NOMO-1 treated with DMSO at 0.1 percent for 48 hours (cell line): ENCODE measurements at regions not wholly inside any gene's neighbourhood (a gene's known extent, or its start where the extent isn't known, plus 50 kb on each side); places are given as distances from the start of the nearest gene placed in this dataset.
"Not testable (repeated sequence)": the region's sequence is repeated elsewhere in the genome, so short reads cannot be mapped to it uniquely, and the experiment has no call there.

Source experiments
- DNase-seq: peaks from one replicate; lab custom pipeline; 2025; ENCODE audit not compliant: unreplicated experiment; lab: John Stamatoyannopoulos, UW

DNA sequence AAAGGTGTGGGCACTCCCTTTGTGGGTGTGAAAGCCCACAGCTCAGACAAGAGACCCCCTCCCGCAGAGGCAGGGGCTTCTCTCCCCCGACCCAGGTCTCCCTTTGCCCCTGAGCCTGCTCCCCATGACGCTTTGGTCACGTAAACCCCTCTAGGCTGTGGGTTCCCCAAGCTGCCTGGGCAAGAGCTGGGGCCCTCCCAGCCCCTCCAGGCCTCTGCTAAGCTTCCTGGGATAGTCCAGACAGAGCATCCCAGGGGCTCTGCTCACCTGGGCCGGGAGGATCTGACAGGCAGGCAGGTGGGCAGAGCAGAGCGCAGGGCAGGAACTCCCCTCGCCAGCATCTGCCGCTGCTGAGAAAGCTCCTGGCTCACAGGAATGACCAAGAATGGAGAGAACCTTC, 177.3 kb downstream of the BANP start:
- DNase-seq: no peak

- DNase-seq: not testable (repeated sequence)
Observed at GRCh38 chr16:88129133-88129532, 177.9 kb downstream of the BANP start.

DNA sequence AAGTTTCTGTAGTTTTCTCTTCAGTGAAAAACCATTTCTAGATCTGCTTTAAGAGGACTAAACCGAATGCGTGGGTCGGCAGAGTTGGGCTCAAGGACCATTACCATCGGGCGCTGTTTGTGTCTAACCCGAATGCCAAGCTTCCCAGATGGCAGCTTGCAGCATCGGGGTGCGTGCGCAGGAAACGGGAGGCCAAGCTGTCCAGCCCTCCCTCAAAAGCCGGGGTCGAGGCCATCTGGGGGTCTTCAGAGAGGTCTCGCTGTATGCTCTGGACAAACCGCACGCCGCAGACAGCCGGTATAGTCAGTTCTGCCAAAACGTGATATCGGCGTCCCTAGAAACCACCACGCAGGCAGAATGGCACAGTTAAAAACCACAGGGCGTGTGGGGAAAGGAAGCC, 178.8 kb downstream of the BANP start:
- no peak for DNase-seq

DNA sequence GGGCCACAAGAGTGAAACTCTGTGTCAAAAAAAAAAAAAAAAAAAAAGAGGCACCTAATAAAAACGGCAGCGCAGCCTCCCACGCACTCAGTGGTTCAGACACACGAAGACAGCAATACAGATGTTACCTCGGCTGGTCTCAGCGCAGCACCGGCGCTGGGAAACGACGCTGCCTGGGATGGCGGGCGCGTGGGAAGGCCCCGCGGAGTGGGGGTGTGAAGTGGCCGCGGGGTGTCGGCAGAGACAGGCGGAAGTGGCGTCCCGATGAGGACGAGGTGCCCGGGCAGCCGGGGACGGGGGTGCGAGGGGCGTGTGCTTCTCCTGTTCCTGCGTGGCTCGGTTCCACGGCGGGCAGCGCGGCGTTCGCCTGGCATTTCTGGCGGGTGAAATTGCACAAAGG, 179.4 kb downstream of the BANP start:
- no peak for DNase-seq

DNA sequence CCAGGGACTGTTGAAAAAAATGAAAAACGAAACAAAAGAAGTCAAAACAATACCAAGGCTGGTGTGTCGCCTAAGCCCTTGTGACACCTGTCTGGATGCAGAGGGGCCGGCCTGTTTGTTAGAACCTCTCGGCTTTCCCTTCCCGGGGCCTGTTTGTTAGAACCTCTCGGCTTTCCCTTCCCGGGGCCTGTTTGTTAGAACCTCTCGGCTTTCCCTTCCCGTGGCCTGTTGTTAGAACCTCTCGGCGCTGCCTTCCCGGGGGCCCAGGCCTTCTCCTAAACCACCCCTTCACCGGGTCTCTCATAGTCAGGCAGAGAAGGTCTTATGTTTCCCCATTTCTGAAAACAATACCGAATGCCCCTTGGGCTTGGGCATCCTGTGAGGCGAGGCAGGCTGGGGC, 180.0 kb downstream of the BANP start:
- no peak for DNase-seq

- DNase-seq: no peak
Observed at GRCh38 chr16:88131966-88132365, 180.7 kb downstream of the BANP start.

DNA sequence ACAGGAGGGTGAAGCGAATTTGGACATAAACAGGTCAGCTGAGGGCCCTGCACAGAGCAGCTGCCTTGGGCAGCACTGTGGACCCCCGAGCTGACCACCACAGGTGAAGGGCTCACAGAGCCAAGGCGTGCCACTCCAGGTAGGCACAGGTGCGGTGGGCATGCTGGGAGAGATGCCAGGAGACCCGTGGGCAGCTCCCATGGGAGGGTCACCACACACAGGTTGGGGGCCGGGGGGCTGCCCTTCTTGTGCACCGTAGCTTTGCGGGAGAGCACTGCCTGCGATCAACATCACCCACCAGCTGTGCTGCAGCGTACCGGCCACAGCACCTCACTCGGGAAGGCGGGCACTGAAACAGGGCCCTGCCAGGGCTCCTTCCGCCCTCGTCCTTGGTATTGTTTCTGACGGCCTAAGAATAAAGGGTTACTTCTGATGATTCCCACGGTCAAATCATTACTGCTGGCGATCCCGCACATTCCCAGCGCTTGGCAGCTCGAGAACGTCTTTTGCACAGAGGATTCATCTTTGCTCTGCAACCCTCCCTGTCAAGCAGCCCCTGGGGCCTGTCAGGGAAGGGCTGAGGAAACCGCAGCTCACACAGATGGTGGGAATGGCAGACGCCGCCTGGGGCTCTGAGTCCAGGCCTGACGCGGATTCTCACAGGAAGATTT, 181.7 kb downstream of the BANP start:
- DNase-seq: no peak

DNA sequence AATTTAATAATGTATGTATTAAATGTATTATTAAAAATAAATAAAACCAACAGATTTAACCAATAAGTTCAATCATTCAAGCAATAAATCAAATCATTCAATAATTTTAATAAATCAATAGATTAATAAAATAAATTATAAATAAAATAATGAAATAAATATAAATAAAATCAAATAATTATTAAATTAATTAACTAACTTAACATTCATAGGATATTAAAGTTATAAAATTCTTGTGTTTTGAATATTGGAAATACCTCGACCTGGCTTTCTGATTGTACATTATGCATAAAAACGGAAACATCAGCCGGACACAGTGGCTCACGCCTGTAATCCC, 182.2 kb downstream of the BANP start:
- no peak for DNase-seq

- not testable (repeated sequence) for DNase-seq
Observed at GRCh38 chr16:88134172-88134898, 183.1 kb downstream of the BANP start.

GRCh38 chr16:88134899-88135682, 183.9 kb downstream of the BANP start:
- DNase-seq: not testable (repeated sequence)

DNA sequence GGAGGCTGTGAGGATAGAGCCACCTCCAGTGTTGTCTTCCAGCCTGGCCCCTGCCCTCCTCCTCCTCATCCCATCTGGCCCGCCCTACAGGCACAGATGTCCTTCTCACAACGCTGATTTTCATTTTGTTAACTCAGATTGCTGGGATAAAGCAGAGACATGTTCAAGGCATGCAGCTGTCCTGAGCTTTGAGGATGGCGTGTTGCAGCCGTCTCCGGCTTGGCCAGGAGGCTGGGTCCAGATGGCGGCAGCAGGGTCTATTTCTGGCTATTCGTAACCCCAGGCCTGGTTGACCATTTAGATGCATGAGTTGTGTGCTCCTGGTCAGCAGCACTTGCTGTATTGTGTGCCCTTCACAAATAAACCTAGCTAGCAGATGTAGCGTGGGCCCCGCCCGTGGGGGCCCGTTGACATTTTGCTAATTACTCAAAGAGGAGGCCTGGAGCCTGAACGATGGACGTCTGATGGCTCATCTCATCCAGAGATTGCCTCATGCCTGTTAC, 185.0 kb downstream of the BANP start:
- not testable (repeated sequence) for DNase-seq

DNA sequence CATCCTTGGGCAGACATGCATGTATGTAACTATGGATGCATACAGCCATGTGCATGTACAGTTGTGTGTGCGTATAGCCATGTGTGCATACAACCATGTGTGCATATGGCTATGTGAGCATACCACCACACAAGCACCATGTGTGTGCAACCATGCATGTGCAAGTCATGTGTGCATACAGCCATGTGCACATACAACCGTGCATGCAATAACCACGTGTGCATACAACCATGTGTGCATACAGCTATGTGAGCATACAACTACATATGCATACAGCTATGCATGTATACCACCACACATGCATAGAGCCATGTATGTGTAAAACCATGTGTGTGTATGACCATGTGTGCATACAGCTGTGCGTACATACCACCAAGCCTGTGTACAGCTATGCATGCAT, 185.7 kb downstream of the BANP start:
- not testable (repeated sequence) for DNase-seq

GRCh38 chr16:88139141-88139540, 187.9 kb downstream of the BANP start:
- not testable (repeated sequence) for DNase-seq

- not testable (repeated sequence) for DNase-seq
Observed at GRCh38 chr16:88140195-88140594, 189.0 kb downstream of the BANP start.

DNA sequence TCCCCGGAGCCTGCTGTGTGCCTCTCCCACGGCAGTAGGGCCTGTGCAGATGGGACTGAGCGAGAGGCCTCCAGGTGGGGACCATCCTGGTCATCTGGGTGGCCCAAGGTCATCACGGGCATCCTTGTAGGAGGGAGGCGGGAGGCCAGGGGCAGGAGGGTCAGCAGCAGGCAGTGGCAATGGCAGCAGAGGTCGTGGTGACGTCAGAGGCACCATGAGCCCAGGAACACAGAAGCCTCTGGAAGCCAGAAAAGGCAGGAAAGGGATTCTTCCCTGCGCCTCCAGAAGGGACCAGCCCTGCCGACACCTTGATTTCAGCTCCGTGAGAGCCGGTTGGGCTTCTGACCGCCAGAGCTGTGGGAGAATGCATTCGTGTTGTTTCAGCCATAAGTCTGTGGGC, 190.3 kb downstream of the BANP start:
- no peak for DNase-seq

DNA sequence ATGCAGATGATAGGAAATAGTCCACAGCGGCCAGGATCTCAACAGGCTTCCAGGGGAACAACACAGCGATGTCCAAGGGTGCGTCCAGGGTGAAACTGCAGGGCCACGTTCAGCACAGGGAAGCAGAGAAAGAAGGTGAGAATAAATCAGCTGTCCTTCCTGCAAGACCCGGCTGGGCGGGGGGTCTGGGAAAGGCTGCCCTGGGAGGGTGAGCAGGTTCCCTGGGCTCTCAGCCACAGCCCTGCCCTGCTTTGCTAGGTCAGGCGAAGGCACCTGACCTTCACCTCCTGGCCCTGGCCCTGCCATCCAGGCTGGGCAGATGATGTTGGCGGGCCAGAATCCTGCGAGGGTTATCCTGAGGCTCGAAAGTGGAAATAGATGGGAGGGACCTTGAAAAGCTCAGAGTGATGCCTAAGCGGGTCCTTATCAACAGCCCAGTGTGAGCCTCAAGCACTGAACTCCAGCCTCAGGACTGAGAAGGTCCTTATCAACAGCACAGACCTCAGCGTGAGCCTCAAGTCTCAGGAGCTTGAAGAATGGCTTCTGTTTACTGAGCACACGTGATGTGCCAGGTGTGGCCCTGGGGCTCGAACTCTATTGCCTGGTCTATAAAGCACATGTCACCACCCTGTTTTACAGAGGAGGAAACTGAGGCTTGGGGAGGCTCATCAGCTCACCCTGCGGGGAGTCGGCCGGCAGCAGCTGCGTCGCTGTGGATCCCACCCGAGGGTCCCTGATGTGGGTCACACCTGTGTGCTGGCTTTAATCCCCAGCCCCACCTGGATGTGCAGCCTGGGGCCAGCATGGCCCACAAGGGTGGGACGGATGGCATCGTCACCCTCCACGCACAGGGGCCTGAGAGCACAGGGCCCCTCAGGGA, 191.1 kb downstream of the BANP start:
- not testable (repeated sequence) for DNase-seq

DNA sequence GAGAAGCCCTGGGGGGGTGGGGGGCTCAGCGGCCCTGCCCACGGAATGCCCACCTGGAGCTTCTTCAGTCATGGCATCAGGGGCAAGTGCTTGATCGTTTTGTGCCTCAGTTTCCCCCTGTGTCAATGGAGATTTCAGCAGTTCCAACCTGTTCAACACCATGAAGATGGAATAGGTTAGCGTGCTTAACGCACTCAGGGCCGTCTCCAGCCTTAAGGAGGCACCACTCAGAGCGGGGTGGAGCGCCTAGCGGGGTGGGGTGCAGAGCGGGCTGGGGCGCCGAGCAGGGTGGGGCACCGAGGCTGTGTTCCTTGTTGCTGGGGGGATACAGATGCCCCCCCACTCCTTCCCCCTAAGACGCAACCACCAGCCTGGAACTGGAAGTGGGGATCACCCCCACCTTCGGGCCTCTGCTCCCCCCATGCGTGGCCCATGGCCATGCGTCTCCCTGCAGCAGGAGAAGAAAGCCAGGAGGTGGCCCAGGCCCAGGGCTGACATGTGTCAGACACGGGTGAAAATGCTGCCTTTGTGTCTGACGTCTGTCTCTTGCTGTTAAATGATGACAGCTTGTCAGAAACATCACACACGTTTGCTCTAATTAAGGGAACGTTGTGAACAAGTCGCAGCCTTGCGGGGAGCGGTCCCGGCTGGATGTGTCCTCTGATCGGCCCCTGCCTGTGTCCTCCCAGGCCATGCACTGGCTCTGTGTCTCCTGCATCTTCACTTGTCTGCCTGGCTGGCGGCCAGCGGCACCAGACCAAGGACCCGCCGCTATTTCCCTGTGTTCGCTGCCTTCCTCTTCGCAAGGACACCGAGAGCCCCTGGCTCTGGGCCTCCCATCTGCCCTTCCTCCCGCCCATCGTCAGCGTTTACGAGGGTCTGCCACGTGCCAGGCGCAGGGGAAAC, 192.1 kb downstream of the BANP start:
- not testable (repeated sequence) for DNase-seq

- no peak for DNase-seq
Observed at GRCh38 chr16:88144028-88144511, 192.8 kb downstream of the BANP start.

GRCh38 chr16:88145376-88145775, 194.1 kb downstream of the BANP start:
- not testable (repeated sequence) for DNase-seq
